HepG2 (cell line): ENCODE measurements at regions not wholly inside any gene's neighbourhood (a gene's known extent, or its start where the extent isn't known, plus 50 kb on each side); places are given as distances from the start of the nearest gene placed in this dataset.

Source experiments
- ASH2L ChIP-seq: fragments of 300-600, 200-600 bp; sonication (generic); IDR thresholded peaks from 2 replicates; pipeline ENCODE4 v1.7.0; 2017; ENCODE audit warnings: low read depth, mild to moderate bottlenecking, moderate library complexity, mixed read lengths, low read length; ENCODE audit not compliant: insufficient read length
- ATF2 ChIP-seq: sonication (generic); formaldehyde crosslinking; IDR thresholded peaks from 2 replicates; pipeline ENCODE4 v1.4.0; 2020; ENCODE audit warnings: missing genetic modification reagents
- EP300 ChIP-seq, 3 experiments: sonication (generic) in 1 of 3; formaldehyde crosslinking in 1 of 3; IDR thresholded peaks; 2 replicates each; pipeline versions ENCODE4 v1.5.1 to v1.6.1; 2011 to 2020; ENCODE audit warnings: low read depth in 2 of 3, low read length in 2 of 3, borderline replicate concordance in 1 of 3, improper control_type of control experiment in 1 of 3, mild to moderate bottlenecking in 1 of 3, missing genetic modification reagents in 1 of 3, moderate library complexity in 1 of 3
- EZH2 ChIP-seq: conservative IDR thresholded peaks from 2 replicates; pipeline ENCODE4 v1.6.1; 2012; ENCODE audit warnings: mild to moderate bottlenecking, low read depth, low read length, moderate library complexity
- HCFC1 ChIP-seq: fragments of 150-350 bp; IDR thresholded peaks from 2 replicates; pipeline ENCODE4 v1.6.1; 2014; ENCODE audit warnings: low read depth, low read length
- RXRA ChIP-seq: sonication (generic); formaldehyde crosslinking; IDR thresholded peaks from 2 replicates; pipeline ENCODE4 v1.5.1; 2020; ENCODE audit warnings: missing genetic modification reagents
- USF2 ChIP-seq, 2 experiments: sonication (generic) in 1 of 2; formaldehyde crosslinking in 1 of 2; IDR thresholded peaks; 2 replicates each; pipeline versions ENCODE4 v1.5.1 to v1.6.1; 2011 to 2020; ENCODE audit warnings: borderline replicate concordance in 1 of 2, low read depth in 1 of 2, low read length in 1 of 2, mild to moderate bottlenecking in 1 of 2, missing genetic modification reagents in 1 of 2, moderate library complexity in 1 of 2
- ZFP36 ChIP-seq: fragments of 150-350 bp; IDR thresholded peaks from 2 replicates; pipeline ENCODE4 v1.6.1; 2018; ENCODE audit warnings: borderline replicate concordance, low read length, low read depth; ENCODE audit not compliant: partially characterized antibody
- ZNF180 ChIP-seq: sonication (generic); formaldehyde crosslinking; IDR thresholded peaks from 2 replicates; pipeline ENCODE4 v1.4.0; 2020; ENCODE audit warnings: low read depth, missing genetic modification reagents, borderline replicate concordance
- ZNF281 ChIP-seq: sonication (generic); formaldehyde crosslinking; IDR thresholded peaks from 2 replicates; pipeline ENCODE4 v1.4.0; 2020; ENCODE audit warnings: missing genetic modification reagents, borderline replicate concordance
- ZNF605 ChIP-seq: sonication (generic); formaldehyde crosslinking; IDR thresholded peaks from 2 replicates; pipeline ENCODE4 v1.8.0; 2022; ENCODE audit warnings: mild to moderate bottlenecking, missing genetic modification reagents
- TF ChIP-seq, protein P1 (sequence below): sonication (generic); IDR thresholded peaks from 2 replicates; pipeline ENCODE4 v1.6.1; 2016; ENCODE audit warnings: low read depth, borderline replicate concordance
- TF ChIP-seq, protein P2 (sequence below): sonication (generic); formaldehyde crosslinking; IDR thresholded peaks from 2 replicates; pipeline ENCODE4 v1.5.0; 2020; ENCODE audit warnings: mild to moderate bottlenecking, missing genetic modification reagents, moderate library complexity

DNA sequence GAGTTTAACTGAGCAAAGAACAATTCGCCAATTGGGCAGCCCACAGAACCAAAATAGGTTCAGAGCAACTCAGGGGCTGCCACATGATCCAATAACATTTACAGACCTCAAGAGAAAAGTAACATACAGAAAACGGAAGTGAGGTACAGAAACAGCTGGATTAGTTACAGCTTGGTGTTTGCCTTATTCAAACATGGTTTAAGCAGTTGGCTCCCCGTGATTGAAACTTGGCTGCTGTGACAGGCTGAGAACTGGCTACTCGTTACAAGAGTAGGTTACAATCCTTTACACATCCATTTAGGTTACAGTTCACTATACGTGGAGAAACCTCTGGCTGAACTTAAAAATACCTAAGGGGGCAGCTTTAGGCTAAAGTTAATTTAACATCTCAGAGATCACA is 673.1 kb upstream of the PHF14 start:
- TF ChIP-seq ZNF180: no peak
- no peak for TF ChIP-seq HCFC1
- TF ChIP-seq, protein P1, sequence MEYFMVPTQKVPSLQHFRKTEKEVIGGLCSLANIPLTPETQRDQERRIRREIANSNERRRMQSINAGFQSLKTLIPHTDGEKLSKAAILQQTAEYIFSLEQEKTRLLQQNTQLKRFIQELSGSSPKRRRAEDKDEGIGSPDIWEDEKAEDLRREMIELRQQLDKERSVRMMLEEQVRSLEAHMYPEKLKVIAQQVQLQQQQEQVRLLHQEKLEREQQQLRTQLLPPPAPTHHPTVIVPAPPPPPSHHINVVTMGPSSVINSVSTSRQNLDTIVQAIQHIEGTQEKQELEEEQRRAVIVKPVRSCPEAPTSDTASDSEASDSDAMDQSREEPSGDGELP: no peak
- no peak for TF ChIP-seq ZNF605
- TF ChIP-seq USF2 (IDR thresholded peaks at IDR 0.05; ENCODE audit: low read depth, low read length): no peak
- no peak for TF ChIP-seq USF2 (CRISPR knock-in tag; IDR thresholded peaks at IDR 0.05; ENCODE audit: borderline replicate concordance)
- no peak for TF ChIP-seq ZNF281 (CRISPR knock-in tag)
- TF ChIP-seq EP300 (IDR thresholded peaks at IDR 0.05; ENCODE audit: low read depth in 2 of 2, low read length in 2 of 2): no peak
- TF ChIP-seq EP300 (CRISPR knock-in tag; IDR thresholded peaks at IDR 0.05; ENCODE audit: borderline replicate concordance): no peak
- TF ChIP-seq, protein P2, sequence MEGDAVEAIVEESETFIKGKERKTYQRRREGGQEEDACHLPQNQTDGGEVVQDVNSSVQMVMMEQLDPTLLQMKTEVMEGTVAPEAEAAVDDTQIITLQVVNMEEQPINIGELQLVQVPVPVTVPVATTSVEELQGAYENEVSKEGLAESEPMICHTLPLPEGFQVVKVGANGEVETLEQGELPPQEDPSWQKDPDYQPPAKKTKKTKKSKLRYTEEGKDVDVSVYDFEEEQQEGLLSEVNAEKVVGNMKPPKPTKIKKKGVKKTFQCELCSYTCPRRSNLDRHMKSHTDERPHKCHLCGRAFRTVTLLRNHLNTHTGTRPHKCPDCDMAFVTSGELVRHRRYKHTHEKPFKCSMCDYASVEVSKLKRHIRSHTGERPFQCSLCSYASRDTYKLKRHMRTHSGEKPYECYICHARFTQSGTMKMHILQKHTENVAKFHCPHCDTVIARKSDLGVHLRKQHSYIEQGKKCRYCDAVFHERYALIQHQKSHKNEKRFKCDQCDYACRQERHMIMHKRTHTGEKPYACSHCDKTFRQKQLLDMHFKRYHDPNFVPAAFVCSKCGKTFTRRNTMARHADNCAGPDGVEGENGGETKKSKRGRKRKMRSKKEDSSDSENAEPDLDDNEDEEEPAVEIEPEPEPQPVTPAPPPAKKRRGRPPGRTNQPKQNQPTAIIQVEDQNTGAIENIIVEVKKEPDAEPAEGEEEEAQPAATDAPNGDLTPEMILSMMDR (CRISPR knock-in tag): no peak
- no peak for TF ChIP-seq ZFP36
- TF ChIP-seq RXRA (CRISPR knock-in tag): no peak
- TF ChIP-seq ATF2 (CRISPR knock-in tag): no peak
- TF ChIP-seq ASH2L: no peak
- TF ChIP-seq EZH2: no peak
